MCF 10A (cell line): ENCODE measurements at regions not wholly inside any gene's neighbourhood (a gene's known extent, or its start where the extent isn't known, plus 50 kb on each side); places are given as distances from the start of the nearest gene placed in this dataset.

Experiments
- BruUV-seq: library from RNA; stranded (reverse); fragments of 400-500 nt; replicated peaks from 2 replicates; lab custom pipeline; 2021; lab: Mats Ljungman, UMichigan
- CTCF ChIA-PET: fragments of 300-600 bp; sonication (Branson Sonifier 250); formaldehyde crosslinking; extraction: SDS; loops from one replicate; lab custom pipeline; 2021; ENCODE audit warnings: antibody characterized with exemption, inconsistent platforms; lab: Yijun Ruan, JAX
- POLR2A ChIA-PET: fragments of 300-600, 350-650 bp; sonication (Branson Sonifier 250); formaldehyde crosslinking; extraction: SDS; loops from one replicate; lab custom pipeline; 2020; ENCODE audit warnings: antibody characterized with exemption, inconsistent platforms; lab: Yijun Ruan, JAX
- DNase-seq: peaks from one replicate; pipeline ENCODE4 v3.0.0-alpha.2; 2018; ENCODE audit not compliant: unreplicated experiment
- H3K27ac Mint-ChIP-seq: one replicate; pipeline ENCODE4 v1.8.0; 2022; ENCODE audit warnings: mild to moderate bottlenecking, low read depth, mixed read lengths; ENCODE audit not compliant: unreplicated experiment
- H3K27me3 Mint-ChIP-seq: one replicate; pipeline ENCODE4 v1.8.0; 2022; ENCODE audit warnings: mixed read lengths; ENCODE audit not compliant: insufficient read depth, unreplicated experiment
- H3K36me3 Mint-ChIP-seq: one replicate; pipeline ENCODE4 v1.8.0; 2022; ENCODE audit warnings: mild to moderate bottlenecking, moderate library complexity, mixed read lengths; ENCODE audit not compliant: insufficient read depth, unreplicated experiment
- H3K4me1 Mint-ChIP-seq: one replicate; pipeline ENCODE4 v1.8.0; 2022; ENCODE audit warnings: mixed read lengths; ENCODE audit not compliant: insufficient read depth, unreplicated experiment
- H3K4me3 Mint-ChIP-seq: one replicate; pipeline ENCODE4 v1.8.0; 2022; ENCODE audit warnings: mild to moderate bottlenecking, moderate library complexity, mixed read lengths; ENCODE audit not compliant: unreplicated experiment
- H3K9me3 Mint-ChIP-seq: one replicate; pipeline ENCODE4 v1.8.0; 2022; ENCODE audit warnings: mixed read lengths; ENCODE audit not compliant: unreplicated experiment
- intact Hi-C: fragments of 100-400 bp; cut with micrococcal nuclease; formaldehyde crosslinking; loops from 2 replicates; pipeline ENCODE4 v1.14.1; 2022
- TF ChIP-seq, protein P1 (sequence below): fragments of 200-600 bp; IDR thresholded peaks from one replicate; pipeline ENCODE4 v1.8.0; 2022; ENCODE audit warnings: antibody characterized with exemption, mild to moderate bottlenecking; ENCODE audit not compliant: unreplicated experiment

DNA sequence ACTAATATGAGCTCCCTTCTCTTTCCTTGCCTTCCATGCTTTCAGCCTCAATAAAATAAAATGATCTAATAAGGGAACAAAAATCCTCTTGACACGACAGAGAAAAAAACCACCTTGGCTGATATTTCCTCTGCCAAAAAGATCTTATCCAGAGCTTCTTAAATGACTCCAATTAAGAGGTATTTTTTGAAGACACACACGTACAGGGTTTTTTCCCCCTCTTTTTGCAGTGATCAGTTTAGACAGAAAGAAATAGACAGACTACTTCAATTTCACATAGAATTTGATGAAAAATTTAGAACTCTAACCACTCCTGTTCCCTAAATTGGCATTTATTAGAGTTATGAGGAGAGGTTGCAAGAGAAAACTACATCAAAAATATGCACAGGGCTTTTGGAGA, 217.2 kb upstream of the CDH11 start:
- Mint-ChIP-seq H3K36me3 (no peaks in the 10 kb centered on the region), H3K4me3 (no peak overlapping the region), H3K27me3 (no peaks in the 10 kb centered on the region), H3K9me3 (peaks cover 36% of the 10 kb centered on the region), H3K27ac (no peak overlapping the region), H3K4me1 (no peaks in the 10 kb centered on the region)
- CTCF ChIA-PET, result interaction anchor here (0.5 to 0.7 kb wide), 2 partner anchors 35 to 673 kb away, joined by 3 to 5 read pairs; no protein-coding TSS in a partner anchor
- POLR2A ChIA-PET, result no interaction called here
- DNase-seq, result no peak
- BruUV-seq, result no TSS peak
- intact Hi-C loops, result no loop called here
- TF ChIP-seq, protein P1, sequence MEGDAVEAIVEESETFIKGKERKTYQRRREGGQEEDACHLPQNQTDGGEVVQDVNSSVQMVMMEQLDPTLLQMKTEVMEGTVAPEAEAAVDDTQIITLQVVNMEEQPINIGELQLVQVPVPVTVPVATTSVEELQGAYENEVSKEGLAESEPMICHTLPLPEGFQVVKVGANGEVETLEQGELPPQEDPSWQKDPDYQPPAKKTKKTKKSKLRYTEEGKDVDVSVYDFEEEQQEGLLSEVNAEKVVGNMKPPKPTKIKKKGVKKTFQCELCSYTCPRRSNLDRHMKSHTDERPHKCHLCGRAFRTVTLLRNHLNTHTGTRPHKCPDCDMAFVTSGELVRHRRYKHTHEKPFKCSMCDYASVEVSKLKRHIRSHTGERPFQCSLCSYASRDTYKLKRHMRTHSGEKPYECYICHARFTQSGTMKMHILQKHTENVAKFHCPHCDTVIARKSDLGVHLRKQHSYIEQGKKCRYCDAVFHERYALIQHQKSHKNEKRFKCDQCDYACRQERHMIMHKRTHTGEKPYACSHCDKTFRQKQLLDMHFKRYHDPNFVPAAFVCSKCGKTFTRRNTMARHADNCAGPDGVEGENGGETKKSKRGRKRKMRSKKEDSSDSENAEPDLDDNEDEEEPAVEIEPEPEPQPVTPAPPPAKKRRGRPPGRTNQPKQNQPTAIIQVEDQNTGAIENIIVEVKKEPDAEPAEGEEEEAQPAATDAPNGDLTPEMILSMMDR, result no peak

GRCh38 chr16:65336160-65336559, 214.3 kb upstream of the CDH11 start:
- ChIA-PET CTCF (no interaction called here), POLR2A (no interaction called here)
- Mint-ChIP-seq H3K36me3 (no peaks in the 10 kb centered on the region), H3K27ac (no peak overlapping the region), H3K9me3 (peaks cover 30% of the 10 kb centered on the region), H3K4me1 (no peaks in the 10 kb centered on the region), H3K4me3 (no peak overlapping the region), H3K27me3 (no peaks in the 10 kb centered on the region)
- TF ChIP-seq, protein P1, result no peak
- intact Hi-C loops, result no loop called here
- DNase-seq, result peak; percentile 13
- no TSS peak for BruUV-seq

DNA sequence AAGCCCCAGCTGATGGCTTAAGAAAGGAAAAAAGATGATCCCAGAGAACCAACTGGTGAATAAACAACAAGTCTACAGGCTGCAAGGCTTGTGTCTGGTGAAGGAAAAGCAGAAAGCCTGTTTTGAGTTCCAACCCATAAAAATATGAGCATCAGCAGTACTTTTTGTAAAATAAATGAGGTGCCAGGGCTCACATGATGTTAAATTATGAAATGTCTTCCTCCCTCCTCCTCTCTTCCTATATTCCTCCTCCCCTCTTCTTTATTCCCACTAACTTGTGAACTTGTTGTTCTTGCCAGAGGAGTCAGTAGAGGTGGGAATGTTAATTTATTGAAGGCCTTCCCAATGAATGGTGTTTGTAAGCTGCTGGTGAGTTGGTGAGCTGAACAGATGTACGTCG, 212.2 kb upstream of the CDH11 start:
- no peak overlapping the region for H3K27ac Mint-ChIP-seq
- H3K27me3 Mint-ChIP-seq, result no peaks in the 10 kb centered on the region
- ChIA-PET CTCF (no interaction called here), POLR2A (no interaction called here)
- no peak for DNase-seq
- BruUV-seq, result no TSS peak
- H3K36me3 Mint-ChIP-seq, result no peaks in the 10 kb centered on the region
- intact Hi-C loops, result no loop called here
- H3K4me1 Mint-ChIP-seq, result no peaks in the 10 kb centered on the region
- TF ChIP-seq, protein P1, result no peak
- peaks cover 42% of the 10 kb centered on the region for H3K9me3 Mint-ChIP-seq
- H3K4me3 Mint-ChIP-seq, result no peak overlapping the region

DNA sequence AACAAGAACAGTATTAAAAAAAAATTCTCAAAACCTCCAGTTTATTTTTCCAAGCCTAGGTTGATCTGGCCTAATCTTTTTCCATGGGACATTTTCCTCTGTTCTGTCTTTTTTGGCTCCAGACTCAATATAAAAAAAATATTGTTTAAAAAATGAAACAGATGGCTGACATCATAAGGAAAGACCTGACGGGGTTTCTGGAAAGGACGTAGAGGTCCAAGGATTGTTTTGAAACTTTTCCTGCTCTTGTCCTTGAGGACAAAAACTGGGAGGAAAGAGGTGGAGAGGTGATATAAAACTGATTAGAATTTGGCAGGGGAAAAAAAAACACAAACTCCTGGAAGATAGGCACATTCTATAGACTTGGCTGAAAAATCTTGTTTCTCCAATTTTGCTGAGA, 211.4 kb upstream of the CDH11 start:
- no peak for DNase-seq
- H3K4me1 Mint-ChIP-seq, result no peaks in the 10 kb centered on the region
- H3K27me3 Mint-ChIP-seq, result no peaks in the 10 kb centered on the region
- no peak overlapping the region for H3K4me3 Mint-ChIP-seq
- TF ChIP-seq, protein P1, result no peak
- ChIA-PET CTCF (no interaction called here), POLR2A (no interaction called here)
- peaks cover 48% of the 10 kb centered on the region for H3K9me3 Mint-ChIP-seq
- no peaks in the 10 kb centered on the region for H3K36me3 Mint-ChIP-seq
- no peak overlapping the region for H3K27ac Mint-ChIP-seq
- intact Hi-C loops, result no loop called here
- BruUV-seq, result no TSS peak
